Trophoblast cell (in vitro differentiated cells and primary cell): ENCODE measurements at regions not wholly inside any gene's neighbourhood (a gene's known extent, or its start where the extent isn't known, plus 50 kb on each side); places are given as distances from the start of the nearest gene placed in this dataset.
"Not testable (repeated sequence)": the region's sequence is repeated elsewhere in the genome, so short reads cannot be mapped to it uniquely, and the experiment has no call there.

Source experiments
- DNase-seq, 2 donors: peaks; one replicate each; pipeline ENCODE4 v3.0.0-alpha.2; 2016
- H2AFZ ChIP-seq: 2 replicates; pipeline ENCODE4 v1.6.1; 2013; ENCODE audit warnings: low read length, moderate library complexity, mild to moderate bottlenecking; ENCODE audit not compliant: insufficient read depth, poor library complexity
- H2AK5ac ChIP-seq: 2 replicates; pipeline ENCODE4 v1.6.1; 2013; ENCODE audit warnings: mild to moderate bottlenecking, low read length
- H2BK120ac ChIP-seq: 2 replicates; pipeline ENCODE4 v1.6.1; 2013; ENCODE audit warnings: low read length, mild to moderate bottlenecking, moderate library complexity; ENCODE audit not compliant: insufficient read depth, poor library complexity
- H2BK12ac ChIP-seq: 2 replicates; pipeline ENCODE4 v1.6.1; 2013; ENCODE audit warnings: mild to moderate bottlenecking, low read length, moderate library complexity
- H2BK5ac ChIP-seq: 2 replicates; pipeline ENCODE4 v1.6.1; 2013; ENCODE audit warnings: low read length, low read depth, moderate library complexity, mild to moderate bottlenecking; ENCODE audit not compliant: poor library complexity
- H3K14ac ChIP-seq: 2 replicates; pipeline ENCODE4 v1.6.1; 2013; ENCODE audit warnings: mild to moderate bottlenecking, low read length
- H3K18ac ChIP-seq: 2 replicates; pipeline ENCODE4 v1.6.1; 2013; ENCODE audit warnings: mild to moderate bottlenecking, low read length
- H3K23ac ChIP-seq: 2 replicates; pipeline ENCODE4 v1.6.1; 2013; ENCODE audit warnings: low read length
- H3K27ac ChIP-seq: 2 replicates; pipeline ENCODE4 v1.5.1; 2013; ENCODE audit warnings: low read depth, mild to moderate bottlenecking, inconsistent platforms, low read length, moderate library complexity
- H3K27me3 ChIP-seq: 2 replicates; pipeline ENCODE4 v1.6.1; 2013; ENCODE audit warnings: inconsistent platforms, mild to moderate bottlenecking, low read length, moderate library complexity; ENCODE audit not compliant: insufficient read depth
- H3K36me3 ChIP-seq, 2 experiments: 1 replicate in 1 of 2; 2 replicates in 1 of 2; pipeline ENCODE4 v1.6.1; 2013; ENCODE audit warnings: low read length in 2 of 2, mild to moderate bottlenecking in 2 of 2, moderate library complexity in 1 of 2; ENCODE audit not compliant: insufficient read depth in 2 of 2, control insufficient read depth in 1 of 2
- H3K4ac ChIP-seq: 2 replicates; pipeline ENCODE4 v1.6.1; 2013; ENCODE audit warnings: low read depth, mild to moderate bottlenecking, low read length, moderate library complexity
- H3K4me1 ChIP-seq, 2 experiments: 1 replicate in 1 of 2; 2 replicates in 1 of 2; pipeline ENCODE4 v1.6.1; 2013; ENCODE audit warnings: low read length in 2 of 2, mild to moderate bottlenecking in 2 of 2, moderate library complexity in 1 of 2; ENCODE audit not compliant: insufficient read depth in 2 of 2, control insufficient read depth in 1 of 2
- H3K4me2 ChIP-seq: 2 replicates; pipeline ENCODE4 v1.6.1; 2013; ENCODE audit warnings: inconsistent platforms, mild to moderate bottlenecking, low read length, moderate library complexity
- H3K4me3 ChIP-seq: 2 replicates; pipeline ENCODE4 v1.5.1; 2013; ENCODE audit warnings: mild to moderate bottlenecking, low read depth, low read length, inconsistent platforms
- H3K79me1 ChIP-seq: one replicate; pipeline ENCODE4 v1.6.1; 2013; ENCODE audit warnings: low read length
- H3K79me2 ChIP-seq: 2 replicates; pipeline ENCODE4 v1.6.1; 2013; ENCODE audit warnings: low read length, mild to moderate bottlenecking; ENCODE audit not compliant: control insufficient read depth, insufficient read depth, poor library complexity
- H3K9ac ChIP-seq: 2 replicates; pipeline ENCODE4 v1.6.1; 2013; ENCODE audit warnings: mild to moderate bottlenecking, low read length
- H3K9me3 ChIP-seq: 2 replicates; pipeline ENCODE4 v1.6.1; 2013; ENCODE audit warnings: low read depth, mild to moderate bottlenecking, control low read depth, inconsistent platforms, low read length; ENCODE audit not compliant: insufficient read depth
- H4K12ac ChIP-seq: 2 replicates; pipeline ENCODE4 v1.6.1; 2013; ENCODE audit warnings: low read depth, mild to moderate bottlenecking, low read length, moderate library complexity
- H4K8ac ChIP-seq: 2 replicates; pipeline ENCODE4 v1.6.1; 2013; ENCODE audit warnings: low read depth, mild to moderate bottlenecking, low read length, moderate library complexity
- H4K91ac ChIP-seq: one replicate; pipeline ENCODE4 v1.6.1; 2013; ENCODE audit warnings: low read depth, mild to moderate bottlenecking, low read length, moderate library complexity
- WGBS: extraction: QIAGEN DNeasy Blood & Tissue Kit; methylation state at CpG from one replicate; pipeline ENCODE4 v1.1.7; 2013; ENCODE audit warnings: missing lambda C conversion rate; ENCODE audit not compliant: insufficient read length, insufficient coverage; ENCODE audit errors: extremely low coverage; 5-methylcytosine and 5-hydroxymethylcytosine counted together

DNA sequence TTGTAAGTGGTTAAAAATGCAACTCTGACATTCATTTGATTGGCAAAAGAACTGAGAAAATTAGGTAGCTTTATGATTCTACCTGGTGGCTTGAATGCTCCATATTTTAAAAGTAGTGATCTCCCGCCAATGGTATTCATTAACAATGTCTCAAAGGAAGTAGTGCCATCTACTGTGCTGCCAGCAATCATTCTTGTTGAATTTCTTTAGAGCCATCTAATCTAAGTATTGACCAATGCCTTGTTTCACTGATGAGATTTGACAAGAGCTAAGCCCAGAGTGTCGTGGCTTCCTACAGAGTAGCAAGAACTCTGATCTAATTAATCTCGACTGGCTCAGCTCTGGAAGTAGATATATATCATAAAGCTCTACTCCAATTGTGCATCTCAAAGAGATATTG is 696.7 kb downstream of the C6orf118 start:
- Histone ChIP-seq H4K12ac (no peak overlapping the region), H3K18ac (no peak overlapping the region), H3K9ac (no peak overlapping the region), H3K27me3 (no peaks in the 10 kb centered on the region), H2BK12ac (no peak overlapping the region), H3K23ac (no peak overlapping the region), H3K27ac (no peak overlapping the region), H2AFZ (no peak overlapping the region), H3K14ac (no peak overlapping the region), H2AK5ac (no peak overlapping the region), H3K4ac (no peak overlapping the region), H4K91ac (no peak overlapping the region), H3K4me1 (no peaks in the 10 kb centered on the region), H3K9me3 (no peaks in the 10 kb centered on the region), H2BK5ac (no peak overlapping the region), H3K79me2 (no peaks in the 10 kb centered on the region), H3K4me2 (no peak overlapping the region), H3K36me3 (no peaks in the 10 kb centered on the region), H3K4me3 (no peak overlapping the region), H3K79me1 (no peaks in the 10 kb centered on the region), H4K8ac (no peak overlapping the region), H2BK120ac (no peak overlapping the region)
- DNase-seq: no peak
- no CpG with 5 or more reads among the region's 3 CpGs for WGBS

DNA sequence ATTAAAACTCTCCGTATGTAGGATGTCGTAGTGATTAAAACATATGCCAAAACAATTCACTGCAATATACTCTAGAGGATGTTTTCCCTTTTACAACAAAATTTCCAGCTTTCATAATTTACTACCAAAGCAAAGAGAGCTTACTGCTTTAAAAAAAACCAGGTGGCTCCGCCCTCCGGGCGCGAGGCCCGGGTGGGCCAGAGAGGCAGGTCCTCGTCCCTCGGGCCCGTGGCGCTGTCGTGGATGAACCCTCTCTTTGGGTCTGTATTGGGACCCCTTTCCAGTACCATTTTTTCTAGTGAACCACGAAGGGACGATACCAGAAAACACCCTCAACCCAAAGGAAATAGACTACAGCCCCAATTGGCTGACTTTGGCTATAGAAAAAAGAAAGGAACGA is 698.5 kb downstream of the C6orf118 start:
- H3K79me1 ChIP-seq, H3K4me3 ChIP-seq, H3K14ac ChIP-seq, H3K9me3 ChIP-seq, H2AFZ ChIP-seq, DNase-seq, H2BK12ac ChIP-seq, H3K18ac ChIP-seq, H3K4me1 ChIP-seq, H3K27ac ChIP-seq, H3K36me3 ChIP-seq, H3K9ac ChIP-seq, H2AK5ac ChIP-seq, H3K23ac ChIP-seq, H3K4ac ChIP-seq, H3K79me2 ChIP-seq, H4K91ac ChIP-seq, H2BK5ac ChIP-seq, H3K4me2 ChIP-seq, H3K27me3 ChIP-seq, H4K12ac ChIP-seq, H4K8ac ChIP-seq, H2BK120ac ChIP-seq: not testable (repeated sequence)
- WGBS: no CpG with 5 or more reads among the region's 15 CpGs

DNA sequence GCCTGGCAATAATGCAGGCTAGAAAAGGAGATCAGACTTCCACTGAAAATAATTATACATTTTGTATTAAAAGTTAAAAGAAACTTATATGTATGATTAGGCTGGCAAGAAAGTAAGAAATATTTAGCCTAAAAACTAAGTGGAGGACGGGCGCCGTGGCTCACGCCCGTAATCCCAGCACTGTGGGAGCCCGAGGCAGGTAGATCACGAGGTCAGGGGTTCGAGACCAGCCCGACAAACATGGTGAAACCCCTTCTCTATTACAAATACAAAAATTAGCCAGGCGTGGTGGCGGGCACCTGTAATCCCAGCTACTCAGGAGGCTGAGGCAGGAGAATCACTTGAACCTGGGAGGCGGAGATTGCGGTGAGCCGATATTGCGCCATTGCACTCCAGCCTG is 707.0 kb downstream of the C6orf118 start:
- not testable (repeated sequence) for H3K79me1 ChIP-seq, H4K91ac ChIP-seq, H3K79me2 ChIP-seq, H2BK5ac ChIP-seq, H3K18ac ChIP-seq, H3K4ac ChIP-seq, DNase-seq, H3K9ac ChIP-seq, H2AK5ac ChIP-seq, H4K8ac ChIP-seq, H3K36me3 ChIP-seq, H3K23ac ChIP-seq, H3K27me3 ChIP-seq, H3K4me2 ChIP-seq, H4K12ac ChIP-seq, H3K4me3 ChIP-seq, H3K4me1 ChIP-seq, H2BK12ac ChIP-seq, H2BK120ac ChIP-seq, H3K9me3 ChIP-seq, H3K14ac ChIP-seq, H3K27ac ChIP-seq, H2AFZ ChIP-seq
- WGBS: no CpG with 5 or more reads among the region's 15 CpGs

DNA sequence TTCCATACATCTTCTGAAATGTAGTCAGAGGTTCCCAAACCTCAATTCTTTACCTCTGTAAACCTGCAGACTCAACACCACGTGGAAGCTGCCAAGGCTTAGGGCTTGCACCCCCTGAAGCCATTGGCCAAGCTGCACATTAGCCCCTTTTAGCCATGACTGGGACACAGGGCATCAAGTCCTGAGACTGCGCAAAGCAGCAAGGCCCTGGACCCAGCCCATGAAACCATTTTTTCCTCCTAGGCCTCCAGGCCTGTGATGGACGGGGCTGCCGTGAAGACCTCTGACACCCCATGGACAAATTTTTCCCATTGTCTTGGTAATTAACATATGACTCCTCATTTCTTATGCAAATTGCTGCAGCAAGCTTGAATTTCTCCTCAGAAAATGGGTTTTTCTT is 727.8 kb downstream of the C6orf118 start:
- Histone ChIP-seq H3K14ac (no peak overlapping the region), H3K4me2 (no peak overlapping the region), H3K18ac (no peak overlapping the region), H3K4me1 (no peaks in the 10 kb centered on the region), H3K79me2 (no peaks in the 10 kb centered on the region), H2BK12ac (no peak overlapping the region), H3K23ac (no peak overlapping the region), H3K4ac (no peak overlapping the region), H4K12ac (no peak overlapping the region), H3K36me3 (no peaks in the 10 kb centered on the region), H3K4me3 (no peak overlapping the region), H2BK120ac (no peak overlapping the region), H4K91ac (no peak overlapping the region), H3K9ac (no peak overlapping the region), H3K27ac (no peak overlapping the region), H2BK5ac (no peak overlapping the region), H2AFZ (no peak overlapping the region), H3K79me1 (no peaks in the 10 kb centered on the region), H4K8ac (no peak overlapping the region), H3K27me3 (no peaks in the 10 kb centered on the region), H3K9me3 (peaks cover 7% of the 10 kb centered on the region), H2AK5ac (no peak overlapping the region)
- no peak for DNase-seq
- WGBS: no CpG with 5 or more reads among the region's 4 CpGs
